HG02970 (cell line): ENCODE measurements at regions not wholly inside any gene's neighbourhood (a gene's known extent, or its start where the extent isn't known, plus 50 kb on each side); places are given as distances from the start of the nearest gene placed in this dataset.

Experiments used
- ATAC-seq: cut with Tn5 transposase; IDR thresholded peaks from one replicate; pipeline ENCODE4 v1.9.1; 2021; ENCODE audit warnings: mild to moderate bottlenecking, moderate library complexity, moderate number of reproducible peaks; ENCODE audit not compliant: unreplicated experiment, low FRiP score

- no peak for ATAC-seq
Observed at GRCh38 chr6:139852488-139853140, 478.2 kb upstream of the CITED2 start.

- no peak for ATAC-seq
Observed at GRCh38 chr6:139852067-139852466, 477.6 kb upstream of the CITED2 start.

GRCh38 chr6:139851206-139851605 lies 476.8 kb upstream of the CITED2 start:
- ATAC-seq: no peak

GRCh38 chr6:139850512-139850911 lies 476.1 kb upstream of the CITED2 start:
- no peak for ATAC-seq

- ATAC-seq: no peak
Observed at GRCh38 chr6:139847457-139847813, 473.0 kb upstream of the CITED2 start.

GRCh38 chr6:139846538-139847456 lies 472.3 kb upstream of the CITED2 start:
- peak; percentile 74 for ATAC-seq

GRCh38 chr6:139844907-139845306 lies 470.5 kb upstream of the CITED2 start:
- ATAC-seq: no peak

- peak; percentile 78 for ATAC-seq
Observed at GRCh38 chr6:139841794-139842215, 467.4 kb upstream of the CITED2 start.

- no peak for ATAC-seq
Observed at GRCh38 chr6:139839506-139840156, 465.2 kb upstream of the CITED2 start.

- ATAC-seq: no peak
Observed at GRCh38 chr6:139834232-139834631, 459.8 kb upstream of the CITED2 start.

- ATAC-seq: no peak
Observed at GRCh38 chr6:139833592-139833991, 459.1 kb upstream of the CITED2 start.

- ATAC-seq: no peak
Observed at GRCh38 chr6:139832493-139833305, 458.3 kb upstream of the CITED2 start.

- no peak for ATAC-seq
Observed at GRCh38 chr6:139829576-139829975, 455.1 kb upstream of the CITED2 start.

GRCh38 chr6:139828751-139829519 lies 454.5 kb upstream of the CITED2 start:
- ATAC-seq: no peak

GRCh38 chr6:139825935-139826374 lies 451.5 kb upstream of the CITED2 start:
- ATAC-seq: no peak

GRCh38 chr6:139824864-139825263 lies 450.4 kb upstream of the CITED2 start:
- no peak for ATAC-seq

GRCh38 chr6:139823808-139824126 lies 449.3 kb upstream of the CITED2 start:
- no peak for ATAC-seq

- ATAC-seq: no peak
Observed at GRCh38 chr6:139823099-139823807, 448.8 kb upstream of the CITED2 start.

GRCh38 chr6:139821676-139822223 lies 447.3 kb upstream of the CITED2 start:
- ATAC-seq: no peak
